Endodermal cell (in vitro differentiated cells): ENCODE measurements at regions not wholly inside any gene's neighbourhood (a gene's known extent, or its start where the extent isn't known, plus 50 kb on each side); places are given as distances from the start of the nearest gene placed in this dataset.

ENCODE experiments used
- DNase-seq: peaks from one replicate; pipeline ENCODE4 v3.0.0-alpha.2; 2017
- H3K27ac ChIP-seq: 2 replicates; pipeline ENCODE4 v1.5.1; 2013; ENCODE audit warnings: mild to moderate bottlenecking, low read depth, low read length, moderate library complexity
- H3K27me3 ChIP-seq: 2 replicates; pipeline ENCODE4 v1.6.1; 2013; ENCODE audit warnings: mild to moderate bottlenecking, low read length, moderate library complexity; ENCODE audit not compliant: insufficient read depth, control insufficient read depth, poor library complexity, severe bottlenecking
- H3K36me3 ChIP-seq: 2 replicates; pipeline ENCODE4 v1.7.0; 2013; ENCODE audit warnings: mild to moderate bottlenecking, low read length, moderate library complexity; ENCODE audit not compliant: control insufficient read depth, insufficient read depth
- H3K4me1 ChIP-seq: one replicate; pipeline ENCODE4 v1.7.0; 2013; ENCODE audit warnings: low read length; ENCODE audit not compliant: control insufficient read depth, insufficient read depth
- H3K4me3 ChIP-seq: 2 replicates; pipeline ENCODE4 v1.5.1; 2013; ENCODE audit warnings: mild to moderate bottlenecking, low read length, moderate library complexity
- H3K9ac ChIP-seq: 2 replicates; pipeline ENCODE4 v1.6.1; 2013; ENCODE audit warnings: mild to moderate bottlenecking, low read length, moderate library complexity; ENCODE audit not compliant: poor library complexity, severe bottlenecking; ENCODE audit errors: extremely low read depth
- H3K9me3 ChIP-seq: 2 replicates; pipeline ENCODE4 v1.6.1; 2013; ENCODE audit warnings: mild to moderate bottlenecking, low read length, moderate library complexity; ENCODE audit not compliant: control insufficient read depth
- H3K27ac Mint-ChIP-seq: 2 replicates; pipeline ENCODE4 v1.8.0; 2020; ENCODE audit warnings: mixed read lengths
- H3K27me3 Mint-ChIP-seq: 2 replicates; pipeline ENCODE4 v1.8.0; 2021; ENCODE audit warnings: mild to moderate bottlenecking, mixed read lengths; ENCODE audit not compliant: insufficient read depth
- H3K36me3 Mint-ChIP-seq: 2 replicates; pipeline ENCODE4 v1.8.0; 2020; ENCODE audit warnings: low read depth, mixed read lengths
- H3K4me1 Mint-ChIP-seq: 2 replicates; pipeline ENCODE4 v1.8.0; 2020; ENCODE audit warnings: mixed read lengths
- H3K4me3 Mint-ChIP-seq: 2 replicates; pipeline ENCODE4 v1.8.0; 2020; ENCODE audit warnings: mild to moderate bottlenecking, moderate library complexity, mixed read lengths
- H3K9me3 Mint-ChIP-seq: 2 replicates; pipeline ENCODE4 v1.8.0; 2020; ENCODE audit warnings: mild to moderate bottlenecking, mixed read lengths
- WGBS, 2 experiments: methylation state at CpG; one replicate each; pipeline versions ENCODE4 v1.1.5 to v1.1.7; 2013; ENCODE audit warnings: missing lambda C conversion rate in 2 of 2, mixed read lengths in 1 of 2; ENCODE audit not compliant: insufficient coverage in 1 of 2, insufficient read length in 1 of 2; 5-methylcytosine and 5-hydroxymethylcytosine counted together
- TF ChIP-seq, protein P1 (sequence below): fragments of 200-600 bp; sonication (generic); conservative IDR thresholded peaks from 2 replicates; pipeline ENCODE4 v1.5.0; 2021; ENCODE audit warnings: antibody characterized with exemption, mild to moderate bottlenecking

DNA sequence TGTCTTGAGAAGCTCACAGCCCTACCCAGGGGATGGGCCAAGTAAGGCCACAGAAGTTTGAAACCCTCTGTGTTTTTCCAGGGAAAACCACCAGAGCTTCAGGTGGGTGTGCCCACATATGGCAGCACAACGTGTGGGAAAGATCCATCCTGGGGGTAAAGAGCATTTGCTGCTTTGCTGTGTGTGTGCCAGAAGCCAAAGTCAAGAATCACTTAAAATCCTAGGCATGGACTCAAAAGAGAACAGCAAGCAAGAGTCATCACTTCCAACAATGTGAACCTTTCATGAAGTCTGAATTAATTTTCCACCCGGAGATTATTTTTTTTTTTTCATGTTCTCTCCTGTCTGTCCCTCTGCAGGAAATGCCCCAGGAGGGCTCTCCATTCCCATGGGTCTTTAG is 308.2 kb upstream of the SGK1 start:
- no peaks in the 10 kb centered on the region for H3K9me3 Mint-ChIP-seq
- no peak overlapping the region for H3K4me3 Mint-ChIP-seq
- no peaks in the 10 kb centered on the region for H3K36me3 ChIP-seq
- TF ChIP-seq, protein P1, sequence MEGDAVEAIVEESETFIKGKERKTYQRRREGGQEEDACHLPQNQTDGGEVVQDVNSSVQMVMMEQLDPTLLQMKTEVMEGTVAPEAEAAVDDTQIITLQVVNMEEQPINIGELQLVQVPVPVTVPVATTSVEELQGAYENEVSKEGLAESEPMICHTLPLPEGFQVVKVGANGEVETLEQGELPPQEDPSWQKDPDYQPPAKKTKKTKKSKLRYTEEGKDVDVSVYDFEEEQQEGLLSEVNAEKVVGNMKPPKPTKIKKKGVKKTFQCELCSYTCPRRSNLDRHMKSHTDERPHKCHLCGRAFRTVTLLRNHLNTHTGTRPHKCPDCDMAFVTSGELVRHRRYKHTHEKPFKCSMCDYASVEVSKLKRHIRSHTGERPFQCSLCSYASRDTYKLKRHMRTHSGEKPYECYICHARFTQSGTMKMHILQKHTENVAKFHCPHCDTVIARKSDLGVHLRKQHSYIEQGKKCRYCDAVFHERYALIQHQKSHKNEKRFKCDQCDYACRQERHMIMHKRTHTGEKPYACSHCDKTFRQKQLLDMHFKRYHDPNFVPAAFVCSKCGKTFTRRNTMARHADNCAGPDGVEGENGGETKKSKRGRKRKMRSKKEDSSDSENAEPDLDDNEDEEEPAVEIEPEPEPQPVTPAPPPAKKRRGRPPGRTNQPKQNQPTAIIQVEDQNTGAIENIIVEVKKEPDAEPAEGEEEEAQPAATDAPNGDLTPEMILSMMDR: no peak
- 70 to 78% methylated on average over 2 of the region's 2 CpGs for WGBS, 2 experiments
- no peaks in the 10 kb centered on the region for H3K36me3 Mint-ChIP-seq
- no peak for DNase-seq
- peaks cover 10% of the 10 kb centered on the region for H3K4me1 ChIP-seq
- peaks cover 16% of the 10 kb centered on the region for H3K4me1 Mint-ChIP-seq
- H3K27me3 ChIP-seq: peaks cover 17% of the 10 kb centered on the region
- H3K9me3 ChIP-seq: no peaks in the 10 kb centered on the region
- H3K4me3 ChIP-seq: no peak overlapping the region
- H3K27ac Mint-ChIP-seq: no peak overlapping the region
- H3K9ac ChIP-seq: no peak overlapping the region
- H3K27ac ChIP-seq: no peak overlapping the region
- H3K27me3 Mint-ChIP-seq: peaks cover 6% of the 10 kb centered on the region

DNA sequence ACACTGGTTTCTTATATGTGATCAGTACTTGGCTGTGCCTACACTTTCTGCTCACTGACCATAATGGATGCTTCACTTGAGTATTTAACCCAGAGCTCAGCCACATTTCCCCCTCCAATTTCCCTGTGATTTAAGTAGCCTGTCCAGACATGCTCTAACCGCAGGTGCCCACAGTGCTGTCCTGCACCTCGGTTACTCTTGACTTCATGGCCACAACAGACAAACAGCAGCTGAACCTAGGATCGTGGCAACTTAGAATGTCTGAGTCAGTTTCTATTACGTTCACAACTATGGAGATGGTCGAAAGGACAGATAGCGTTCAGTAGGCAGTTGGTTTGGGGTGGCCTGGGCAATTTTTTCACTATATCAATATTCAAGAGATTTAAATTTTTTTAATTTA is 306.9 kb upstream of the SGK1 start:
- H3K4me3 Mint-ChIP-seq: no peak overlapping the region
- DNase-seq: no peak
- WGBS, 2 experiments: 90 to 96% methylated on average over 3 to 6 of the region's 6 CpGs
- peaks cover 10% of the 10 kb centered on the region for H3K4me1 ChIP-seq
- H3K36me3 ChIP-seq: no peaks in the 10 kb centered on the region
- no peaks in the 10 kb centered on the region for H3K36me3 Mint-ChIP-seq
- no peak overlapping the region for H3K4me3 ChIP-seq
- H3K27me3 Mint-ChIP-seq: peaks cover 6% of the 10 kb centered on the region
- no peak overlapping the region for H3K27ac ChIP-seq
- TF ChIP-seq, protein P1: no peak
- peaks cover 23% of the 10 kb centered on the region for H3K27me3 ChIP-seq
- H3K27ac Mint-ChIP-seq: no peak overlapping the region
- no peaks in the 10 kb centered on the region for H3K9me3 ChIP-seq
- peaks cover 17% of the 10 kb centered on the region for H3K4me1 Mint-ChIP-seq
- no peak overlapping the region for H3K9ac ChIP-seq
- H3K9me3 Mint-ChIP-seq: no peaks in the 10 kb centered on the region

DNA sequence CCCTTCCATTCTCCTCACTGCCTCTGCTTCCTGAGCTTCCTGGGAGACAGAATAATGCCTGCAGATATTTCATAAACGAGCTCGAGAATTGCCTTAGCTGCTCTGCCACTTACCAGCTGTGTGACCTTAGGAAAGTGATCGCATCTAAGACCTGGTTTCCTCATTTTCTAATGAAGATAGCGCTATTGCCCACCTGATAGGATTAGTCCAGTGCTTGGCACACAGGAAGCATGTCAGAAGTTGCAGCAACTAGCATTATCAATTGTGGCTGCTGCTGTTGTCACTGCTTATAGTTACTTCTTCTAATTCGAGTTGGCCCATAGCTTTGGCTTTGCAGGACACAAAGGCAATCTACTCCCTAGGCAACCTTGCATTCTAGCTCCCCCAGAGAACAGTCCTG is 305.5 kb upstream of the SGK1 start:
- Histone ChIP-seq H3K27ac (no peak overlapping the region), H3K9ac (no peak overlapping the region), H3K4me3 (no peak overlapping the region), H3K36me3 (no peaks in the 10 kb centered on the region), H3K9me3 (no peaks in the 10 kb centered on the region), H3K4me1 (peaks cover 10% of the 10 kb centered on the region), H3K27me3 (peaks cover 23% of the 10 kb centered on the region)
- Mint-ChIP-seq H3K9me3 (no peaks in the 10 kb centered on the region), H3K4me3 (no peak overlapping the region), H3K27ac (no peak overlapping the region), H3K36me3 (no peaks in the 10 kb centered on the region), H3K4me1 (peaks cover 21% of the 10 kb centered on the region), H3K27me3 (peaks cover 6% of the 10 kb centered on the region)
- DNase-seq: no peak
- TF ChIP-seq, protein P1: no peak
- WGBS, 2 experiments: 94 to 95% methylated on average over 5 of the region's 5 CpGs
